HG03097 (cell line): ENCODE measurements at regions not wholly inside any gene's neighbourhood (a gene's known extent, or its start where the extent isn't known, plus 50 kb on each side); places are given as distances from the start of the nearest gene placed in this dataset.
"Not testable (repeated sequence)": the region's sequence is repeated elsewhere in the genome, so short reads cannot be mapped to it uniquely, and the experiment has no call there.

ENCODE experiments used
- ATAC-seq: cut with Tn5 transposase; IDR thresholded peaks from one replicate; pipeline ENCODE4 v1.9.1; 2021; ENCODE audit not compliant: unreplicated experiment, low FRiP score

DNA sequence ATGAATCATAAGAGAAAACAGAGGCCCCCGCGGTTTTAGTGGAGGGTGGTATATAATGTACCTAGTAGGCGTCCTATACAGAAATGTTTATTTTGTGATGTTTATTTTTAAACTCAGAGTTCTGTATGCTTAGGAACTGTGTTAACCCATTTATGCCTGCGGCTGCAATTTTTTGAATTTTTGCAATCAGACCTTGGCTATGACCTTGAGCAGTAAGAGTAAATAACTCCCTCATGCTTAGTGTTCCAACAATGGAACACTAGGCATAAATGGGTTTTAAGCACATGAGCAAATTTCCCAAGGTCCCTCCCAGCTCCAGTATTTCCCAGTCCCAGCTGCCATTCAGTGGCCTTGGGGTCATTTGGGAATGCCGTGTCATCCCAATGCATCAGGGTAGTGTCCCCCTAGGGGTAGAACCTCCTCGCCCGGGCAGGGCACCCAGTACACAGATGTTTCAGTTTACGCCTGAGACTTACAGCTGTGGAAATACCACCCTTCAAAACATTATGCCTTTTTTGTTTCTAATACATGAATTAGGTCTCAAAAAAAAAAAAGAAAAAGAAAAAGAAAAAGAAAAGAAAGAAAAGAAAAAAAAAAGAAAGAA, 605.8 kb upstream of the CDH11 start:
- ATAC-seq, result no peak

DNA sequence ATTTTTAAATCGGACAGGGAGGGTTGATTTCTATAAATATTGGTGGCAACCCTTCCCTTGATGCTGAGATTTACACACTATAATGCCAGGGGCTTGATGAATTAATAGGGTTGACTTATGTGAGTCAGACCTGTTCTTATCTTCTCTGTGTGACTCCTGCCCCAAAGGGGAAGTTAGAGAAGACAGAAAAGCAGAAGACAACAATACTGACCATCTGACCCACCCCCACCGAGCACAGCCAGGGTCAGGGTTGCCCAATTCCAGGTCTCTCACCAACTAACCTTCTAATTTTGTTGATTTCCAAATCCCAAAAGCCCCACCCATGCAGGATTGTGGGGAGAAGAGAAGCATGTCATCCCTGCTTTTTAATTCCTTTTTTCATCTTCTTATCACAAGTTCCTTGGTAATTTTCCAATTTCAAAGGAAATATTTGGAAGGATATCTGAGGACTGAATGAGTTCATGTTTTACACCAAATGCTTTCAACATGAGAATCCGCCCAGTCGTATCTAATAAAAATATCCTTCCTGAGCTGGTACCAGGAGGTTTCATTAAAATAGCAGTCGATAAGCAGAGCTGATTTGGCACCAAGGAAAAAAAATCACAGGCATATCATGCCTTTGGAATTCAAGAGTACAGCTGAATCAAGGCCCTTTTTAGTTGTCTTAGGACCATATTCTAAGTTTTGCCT, 603.4 kb upstream of the CDH11 start:
- no peak for ATAC-seq

DNA sequence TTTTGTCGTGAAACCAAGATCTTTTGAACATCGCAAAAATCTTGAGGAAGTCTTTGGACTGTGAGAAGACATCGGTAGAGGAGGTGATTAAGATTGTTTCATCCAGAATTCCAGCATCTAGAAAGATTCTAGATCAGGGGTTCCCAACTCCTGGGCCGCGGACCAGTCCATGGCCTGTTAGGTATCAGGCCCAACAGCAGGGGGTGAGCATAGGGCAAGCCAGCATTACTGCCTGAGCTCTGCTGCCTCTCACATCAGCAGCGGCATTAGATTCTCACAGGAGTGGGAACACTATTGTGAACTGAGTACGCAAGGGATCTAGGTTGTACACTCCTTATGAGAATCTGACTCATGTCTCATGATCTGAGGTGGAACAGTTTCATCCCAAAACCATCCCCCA, 600.6 kb upstream of the CDH11 start:
- ATAC-seq, result no peak

DNA sequence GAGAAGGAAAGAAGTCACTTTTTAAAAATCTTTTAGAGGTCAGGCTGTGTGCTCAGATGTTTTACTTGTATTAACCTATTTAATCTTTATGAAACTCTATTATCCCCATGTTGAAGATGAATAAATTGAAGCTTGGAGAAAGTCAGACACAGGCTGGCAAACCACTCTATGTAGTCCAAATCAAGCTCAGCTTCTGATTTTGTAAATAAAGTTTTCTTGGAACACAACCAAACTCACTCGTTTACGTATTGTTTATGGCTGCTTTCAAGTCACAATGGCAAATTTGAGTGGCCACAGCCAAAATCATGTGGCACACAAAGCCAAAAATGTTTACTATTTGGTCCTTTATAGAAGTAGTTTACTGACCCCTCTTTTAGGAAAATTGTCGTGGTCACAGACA, 596.0 kb upstream of the CDH11 start:
- ATAC-seq, result no peak

- no peak for ATAC-seq
These were observed 595.2 kb upstream of the CDH11 start for GRCh38 chr16:65716737-65717700.

DNA sequence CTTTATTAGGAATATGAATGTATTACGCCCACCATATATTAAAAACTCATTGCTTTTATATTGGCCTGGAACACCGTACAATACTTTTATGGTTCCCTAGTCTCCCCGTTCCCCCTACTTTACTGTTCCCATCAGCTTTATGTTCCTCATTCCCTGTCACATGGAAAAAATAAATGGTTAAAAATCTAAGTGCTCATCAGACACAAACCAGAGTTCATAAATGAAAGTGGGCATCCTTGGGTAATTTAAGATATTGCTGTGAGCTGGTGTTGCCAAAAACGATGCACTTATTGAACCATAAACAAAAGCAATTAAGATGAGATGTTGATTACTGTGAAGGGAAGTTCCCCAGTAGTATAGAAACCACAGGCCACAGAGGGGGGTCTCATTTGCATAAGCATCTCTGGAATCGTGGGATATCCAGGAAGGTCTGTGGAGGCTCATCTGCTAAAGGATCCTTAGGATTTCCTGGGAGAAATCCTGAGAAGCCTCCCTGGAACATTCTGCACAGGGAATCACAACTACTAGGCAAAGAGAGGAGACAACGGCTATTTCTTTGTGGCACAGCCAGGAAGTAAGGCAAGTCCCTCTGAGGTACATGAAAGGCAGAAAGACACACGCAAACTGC, 591.4 kb upstream of the CDH11 start:
- no peak for ATAC-seq

- no peak for ATAC-seq
These were observed 588.2 kb upstream of the CDH11 start for GRCh38 chr16:65710107-65710506.

DNA sequence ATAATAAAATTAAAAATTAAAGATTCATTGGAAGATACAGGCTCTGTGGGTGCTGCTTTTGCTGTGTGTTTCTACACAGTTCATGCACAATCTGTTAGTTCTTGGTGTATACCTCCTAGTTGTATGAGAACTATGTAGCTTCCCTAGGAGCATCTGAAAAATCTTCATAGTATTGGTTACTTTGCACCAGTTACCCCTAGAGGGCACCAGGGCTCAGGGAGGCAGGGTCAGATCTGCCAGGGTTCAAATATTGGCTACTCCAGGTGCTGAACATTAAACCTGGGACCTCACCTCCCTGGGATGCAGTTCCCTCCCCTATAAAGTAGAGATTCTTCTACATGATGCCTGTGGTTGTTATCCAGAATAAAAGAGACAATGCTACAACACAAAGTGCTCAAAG, 583.0 kb upstream of the CDH11 start:
- ATAC-seq, result no peak

GRCh38 chr16:65702707-65703402, 581.0 kb upstream of the CDH11 start:
- ATAC-seq, result no peak

- ATAC-seq, result no peak
These were observed 578.7 kb upstream of the CDH11 start for GRCh38 chr16:65700596-65700995.

DNA sequence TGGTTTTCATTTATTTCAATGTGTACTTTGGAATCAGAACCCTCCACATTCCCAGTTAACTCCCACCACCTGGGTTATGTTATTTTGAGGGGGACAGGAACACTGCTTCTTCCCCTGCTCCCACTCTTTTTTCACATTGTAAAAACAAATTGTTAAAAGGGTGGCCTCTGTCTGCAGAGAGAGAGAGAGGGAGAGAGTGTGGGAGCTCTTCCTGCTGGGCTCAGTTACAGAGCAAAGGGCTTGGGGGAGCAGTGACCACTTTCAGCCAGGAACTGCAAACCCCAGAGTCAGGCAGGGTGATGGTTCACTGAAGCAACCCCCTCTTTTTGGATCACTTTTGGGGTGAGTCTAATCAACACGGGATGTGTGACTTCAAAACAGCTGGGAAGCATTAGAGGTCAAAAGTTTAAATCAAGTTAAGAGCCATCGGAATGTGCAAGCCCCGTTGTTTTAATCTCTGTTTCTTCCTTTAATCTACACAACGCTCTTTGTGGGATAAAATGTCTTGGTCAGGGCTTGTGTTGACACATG, 577.0 kb upstream of the CDH11 start:
- no peak for ATAC-seq

GRCh38 chr16:65697521-65697920, 575.7 kb upstream of the CDH11 start:
- no peak for ATAC-seq

DNA sequence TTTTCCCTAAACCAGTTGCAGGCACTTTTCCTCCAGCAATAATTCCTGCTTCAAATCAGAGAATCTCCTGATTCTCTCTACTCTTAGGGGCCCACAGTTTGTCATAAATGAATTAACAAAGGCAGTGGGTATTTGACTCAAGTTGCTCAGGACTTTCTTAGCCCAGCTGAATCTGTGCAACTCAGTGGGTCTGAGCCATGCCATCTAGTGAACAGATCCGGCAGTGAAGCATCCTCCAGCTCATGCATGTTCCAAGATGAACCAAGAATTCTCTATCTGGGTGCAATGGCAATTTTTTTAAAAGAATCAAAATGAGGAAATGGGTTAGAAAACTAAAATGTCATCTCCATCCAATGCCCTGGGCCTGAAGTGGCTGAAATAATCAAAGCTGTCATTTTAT, 575.2 kb upstream of the CDH11 start:
- no peak for ATAC-seq

- ATAC-seq, result not testable (repeated sequence)
These were observed 570.0 kb upstream of the CDH11 start for GRCh38 chr16:65691846-65692245.

DNA sequence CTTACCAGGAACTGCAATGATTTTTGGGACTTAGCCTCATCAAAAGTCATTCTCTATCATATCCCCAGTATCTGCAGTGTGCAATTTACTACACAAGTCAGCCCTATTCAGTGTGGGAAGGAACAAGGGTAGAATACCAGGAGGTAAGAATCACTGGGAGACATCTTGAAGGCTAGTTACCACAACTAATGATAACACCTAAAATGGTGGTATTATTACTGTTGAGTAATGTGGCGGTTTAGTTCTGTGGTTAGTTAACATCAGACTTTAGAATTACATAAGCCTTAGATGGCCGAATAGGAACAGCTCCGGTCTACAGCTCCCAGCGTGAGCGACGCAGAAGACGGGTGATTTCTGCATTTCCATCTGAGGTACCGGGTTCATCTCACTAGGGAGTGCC, 567.9 kb upstream of the CDH11 start:
- ATAC-seq, result no peak

DNA sequence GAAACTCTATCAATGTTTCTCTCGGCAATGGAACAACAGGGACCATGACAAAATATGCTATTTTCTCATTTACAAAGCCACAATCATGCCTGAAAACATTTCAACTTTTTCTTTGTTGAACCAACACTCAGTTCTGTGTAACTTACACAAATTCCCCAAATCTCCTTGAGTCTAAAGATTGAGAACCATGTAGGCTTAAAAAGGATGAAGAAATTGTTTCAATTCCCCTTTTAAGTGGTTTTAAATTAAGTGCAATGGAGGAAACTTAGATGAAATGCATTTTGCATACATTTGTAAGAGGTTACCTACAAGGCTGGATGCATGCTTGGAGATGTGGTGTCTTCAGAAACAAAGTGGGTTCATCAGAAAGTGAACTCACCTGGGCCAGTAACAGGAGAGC, 566.4 kb upstream of the CDH11 start:
- ATAC-seq, result no peak

- no peak for ATAC-seq
These were observed 562.4 kb upstream of the CDH11 start for GRCh38 chr16:65684230-65684629.

GRCh38 chr16:65681406-65681805, 559.5 kb upstream of the CDH11 start:
- no peak for ATAC-seq

DNA sequence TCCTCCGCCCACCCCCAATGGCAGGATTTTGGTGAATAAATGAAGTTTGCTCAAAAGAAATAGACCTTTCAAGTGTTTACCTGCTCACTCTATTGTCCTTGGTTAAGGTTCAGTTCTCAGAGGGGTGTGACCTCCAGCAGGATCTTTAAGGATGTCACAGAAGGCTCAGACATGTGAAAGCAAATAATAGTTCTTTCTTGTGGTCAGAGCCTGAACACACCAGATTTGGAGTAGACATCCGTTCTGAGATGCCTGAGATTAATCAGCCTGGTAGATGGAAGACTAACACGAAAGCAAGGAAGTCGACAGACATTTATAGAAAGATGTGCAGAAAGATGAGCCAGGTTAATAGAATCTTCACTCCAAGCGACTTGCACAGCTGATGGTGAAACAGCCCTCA, 557.9 kb upstream of the CDH11 start:
- no peak for ATAC-seq

- no peak for ATAC-seq
These were observed 553.3 kb upstream of the CDH11 start for GRCh38 chr16:65675161-65675560.
